IMR-90 (cell line): ENCODE measurements at regions not wholly inside any gene's neighbourhood (a gene's known extent, or its start where the extent isn't known, plus 50 kb on each side); places are given as distances from the start of the nearest gene placed in this dataset.

ENCODE experiments used
- ATAC-seq: fragments of 200-7000 bp; cut with Tn5 transposase; 2 replicates; pipeline ENCODE4 v1.9.1; 2020; ENCODE audit warnings: low read depth, mild to moderate bottlenecking, moderate library complexity
- BruUV-seq: library from RNA; stranded (reverse); fragments of 400-500 nt; replicated peaks from 2 replicates; lab custom pipeline; 2021; lab: Mats Ljungman, UMichigan
- CTCF ChIA-PET: fragments of 300-600 bp; formaldehyde crosslinking; extraction: SDS; loops from one replicate; lab custom pipeline; 2021; ENCODE audit warnings: antibody characterized with exemption; lab: Yijun Ruan, JAX
- POLR2A ChIA-PET: fragments of 300-600 bp; sonication (Branson Sonifier 250); formaldehyde crosslinking; loops from one replicate; lab custom pipeline; 2022; ENCODE audit warnings: antibody characterized with exemption; ENCODE audit not compliant: unreplicated experiment; lab: Charles Lee
- DNase-seq: peaks from one replicate; pipeline ENCODE4 v3.0.0; 2013
- H2AFZ ChIP-seq: replicated peaks from 2 replicates; pipeline ENCODE3; 2013; ENCODE audit warnings: low read length, mild to moderate bottlenecking; ENCODE audit not compliant: poor library complexity
- H2AK5ac ChIP-seq: 2 replicates; pipeline ENCODE4 v1.6.1; 2013; ENCODE audit warnings: low read depth, low read length, inconsistent platforms
- H2AK9ac ChIP-seq: replicated peaks from 2 replicates; pipeline ENCODE3; 2013; ENCODE audit warnings: mild to moderate bottlenecking, low read depth, low read length, moderate library complexity; ENCODE audit not compliant: poor library complexity
- H2BK120ac ChIP-seq: 2 replicates; pipeline ENCODE4 v1.6.1; 2013; ENCODE audit warnings: low read depth, low read length, inconsistent platforms
- H2BK15ac ChIP-seq: 3 replicates; pipeline ENCODE4 v1.6.1; 2013; ENCODE audit warnings: low read depth, low read length, inconsistent platforms
- H2BK20ac ChIP-seq: 2 replicates; pipeline ENCODE4 v1.6.1; 2013; ENCODE audit warnings: low read depth, mild to moderate bottlenecking, inconsistent platforms, low read length, moderate library complexity
- H2BK5ac ChIP-seq: 2 replicates; pipeline ENCODE4 v1.6.1; 2013; ENCODE audit warnings: mild to moderate bottlenecking, low read depth, low read length, inconsistent platforms; ENCODE audit not compliant: poor library complexity, severe bottlenecking
- H3K14ac ChIP-seq: replicated peaks from 2 replicates; pipeline ENCODE4 v1.6.1; 2013; ENCODE audit warnings: low read depth, low read length, inconsistent platforms
- H3K18ac ChIP-seq: 2 replicates; pipeline ENCODE4 v1.6.1; 2013; ENCODE audit warnings: low read depth, low read length, control low read depth
- H3K23ac ChIP-seq: 2 replicates; pipeline ENCODE4 v1.6.1; 2013; ENCODE audit warnings: low read depth, low read length, inconsistent platforms
- H3K27ac ChIP-seq: 2 replicates; pipeline ENCODE4 v1.5.1; 2013; ENCODE audit warnings: mild to moderate bottlenecking, control low read depth, low read length; ENCODE audit not compliant: insufficient read depth
- H3K27me3 ChIP-seq: 2 replicates; pipeline ENCODE4 v1.6.1; 2013; ENCODE audit warnings: low read length; ENCODE audit not compliant: control insufficient read depth, insufficient read depth
- H3K36me3 ChIP-seq: 2 replicates; pipeline ENCODE4 v1.6.1; 2013; ENCODE audit warnings: low read length, mixed read lengths; ENCODE audit not compliant: control insufficient read depth, insufficient read depth
- H3K4ac ChIP-seq: 2 replicates; pipeline ENCODE4 v1.6.1; 2013; ENCODE audit warnings: low read depth, low read length, inconsistent platforms
- H3K4me1 ChIP-seq: 2 replicates; pipeline ENCODE4 v1.6.1; 2013; ENCODE audit warnings: low read length, mixed read lengths; ENCODE audit not compliant: control insufficient read depth, insufficient read depth
- H3K4me2 ChIP-seq: 2 replicates; pipeline ENCODE4 v1.6.1; 2013; ENCODE audit warnings: low read depth, mild to moderate bottlenecking, control low read depth, low read length, moderate library complexity
- H3K4me3 ChIP-seq: 2 replicates; pipeline ENCODE4 v1.5.1; 2013; ENCODE audit warnings: low read depth, mild to moderate bottlenecking, control low read depth, low read length, moderate library complexity; ENCODE audit not compliant: insufficient read depth
- H3K56ac ChIP-seq: 2 replicates; pipeline ENCODE4 v1.6.1; 2013; ENCODE audit warnings: low read length, inconsistent platforms; ENCODE audit not compliant: insufficient read depth; ENCODE audit errors: extremely low read depth
- H3K79me1 ChIP-seq, 2 experiments: 2 replicates each; pipeline ENCODE4 v1.6.1; 2013; ENCODE audit warnings: low read length in 2 of 2, inconsistent platforms in 1 of 2, low read depth in 1 of 2
- H3K9ac ChIP-seq: 2 replicates; pipeline ENCODE4 v1.6.1; 2013; ENCODE audit warnings: low read depth, low read length, control low read depth
- H3K9me1 ChIP-seq: 2 replicates; pipeline ENCODE4 v1.6.1; 2013; ENCODE audit warnings: low read length, inconsistent platforms; ENCODE audit not compliant: insufficient read depth
- H3K9me3 ChIP-seq: 2 replicates; pipeline ENCODE4 v1.6.1; 2013; ENCODE audit warnings: low read length; ENCODE audit not compliant: control insufficient read depth, insufficient read depth
- H4K20me1 ChIP-seq: 2 replicates; pipeline ENCODE4 v1.6.1; 2013; ENCODE audit warnings: low read length, inconsistent platforms; ENCODE audit not compliant: insufficient read depth
- H4K5ac ChIP-seq: 2 replicates; pipeline ENCODE4 v1.6.1; 2013; ENCODE audit warnings: mild to moderate bottlenecking, low read depth, low read length, control low read depth
- H4K8ac ChIP-seq, 2 experiments: 2 replicates each; pipeline ENCODE4 v1.6.1; 2013; ENCODE audit warnings: low read depth in 2 of 2, low read length in 2 of 2, control low read depth in 1 of 2, inconsistent platforms in 1 of 2
- H4K91ac ChIP-seq: 2 replicates; pipeline ENCODE4 v1.6.1; 2013; ENCODE audit warnings: low read depth, low read length, inconsistent platforms; ENCODE audit not compliant: insufficient read depth
- CHD1 ChIP-seq: IDR thresholded peaks from 2 replicates; pipeline ENCODE4 v1.6.1; 2012; ENCODE audit warnings: low read depth, low read length, improper control_type of control experiment
- CTCF ChIP-seq: conservative IDR thresholded peaks from 2 replicates; pipeline ENCODE4 v1.5.1; 2012; ENCODE audit warnings: mild to moderate bottlenecking, low read depth, low read length, improper control_type of control experiment
- FOS ChIP-seq: fragments of 150-350 bp; IDR thresholded peaks from 2 replicates; pipeline ENCODE4 v1.6.1; 2016; ENCODE audit warnings: low read depth, low read length
- MAFK ChIP-seq: IDR thresholded peaks from 2 replicates; pipeline ENCODE4 v1.6.1; 2012; ENCODE audit warnings: low read depth, low read length, improper control_type of control experiment
- MAZ ChIP-seq: IDR thresholded peaks from 2 replicates; pipeline ENCODE4 v1.6.1; 2012; ENCODE audit warnings: low read depth, mild to moderate bottlenecking, low read length, improper control_type of control experiment, moderate library complexity, borderline replicate concordance
- MXI1 ChIP-seq: IDR thresholded peaks from 2 replicates; pipeline ENCODE4 v1.6.1; 2012; ENCODE audit warnings: low read depth, mild to moderate bottlenecking, low read length, moderate library complexity, borderline replicate concordance
- NFE2L2 ChIP-seq: fragments of 150-350 bp; IDR thresholded peaks from 2 replicates; pipeline ENCODE4 v1.6.1; 2016; ENCODE audit warnings: low read depth, mild to moderate bottlenecking, low read length
- POLR2A ChIP-seq: IDR thresholded peaks from 2 replicates; pipeline ENCODE4 v1.6.1; 2012; ENCODE audit warnings: mild to moderate bottlenecking, low read depth, low read length
- RAD21 ChIP-seq: IDR thresholded peaks from 2 replicates; pipeline ENCODE4 v1.6.1; 2012; ENCODE audit warnings: low read length, improper control_type of control experiment
- RCOR1 ChIP-seq: IDR thresholded peaks from 2 replicates; pipeline ENCODE4 v1.6.1; 2012; ENCODE audit warnings: mild to moderate bottlenecking, low read length, improper control_type of control experiment; ENCODE audit not compliant: insufficient replicate concordance
- RFX5 ChIP-seq: IDR thresholded peaks from 2 replicates; pipeline ENCODE4 v1.8.0; 2012; ENCODE audit warnings: low read depth, mild to moderate bottlenecking, low read length, moderate library complexity
- SMC3 ChIP-seq: fragments of 150-350 bp; IDR thresholded peaks from 2 replicates; pipeline ENCODE4 v1.6.1; 2016; ENCODE audit warnings: low read depth, mild to moderate bottlenecking, antibody characterized with exemption, low read length, moderate library complexity
- USF2 ChIP-seq: fragments of 150-350 bp; IDR thresholded peaks from 2 replicates; pipeline ENCODE4 v1.6.1; 2017; ENCODE audit warnings: mild to moderate bottlenecking, antibody characterized with exemption, low read length, low read depth
- WGBS, 2 experiments: methylation state at CpG; one replicate each; pipeline versions ENCODE4 v1.1.5 to v1.1.7; 2013; ENCODE audit warnings: missing lambda C conversion rate in 2 of 2; ENCODE audit not compliant: insufficient read length in 1 of 2; ENCODE audit errors: extremely low coverage in 2 of 2; 5-methylcytosine and 5-hydroxymethylcytosine counted together
- dilution Hi-C: fragments of 300-500 bp; cut with HindIII; formaldehyde crosslinking; loops from one replicate; pipeline ENCODE4 v1.14.3; 2018; ENCODE audit warnings: low sequenced_read_pairs; ENCODE audit not compliant: unreplicated experiment
- in situ Hi-C: fragments of 300-500 bp; cut with MboI; formaldehyde crosslinking; loops from 3 replicates; pipeline ENCODE4 v1.14.3; 2019; ENCODE audit warnings: low sequenced_read_pairs, inconsistent platforms, mixed read lengths
- intact Hi-C: fragments of 100-400 bp; cut with micrococcal nuclease; formaldehyde crosslinking; loops from 2 replicates; pipeline ENCODE4 v1.10.0; 2022

- intact Hi-C loops, result no loop called here
- dilution Hi-C loops, result no loop called here
These were observed 1058.3 kb upstream of the SLIT2 start for GRCh38 chr4:19193274-19193981.

More at GRCh38 chr4:19193274-19193981, 1058.3 kb upstream of the SLIT2 start:
- Histone ChIP-seq H2BK15ac (no peak overlapping the region), H3K4ac (no peak overlapping the region), H3K27ac (no peak overlapping the region), H2BK5ac (no peak overlapping the region), H2AK9ac (no peak overlapping the region), H3K4me1 (no peaks in the 10 kb centered on the region), H3K18ac (no peak overlapping the region), H3K9ac (no peak overlapping the region), H3K4me3 (no peak overlapping the region), H3K36me3 (no peaks in the 10 kb centered on the region), H4K20me1 (no peaks in the 10 kb centered on the region), H4K91ac (no peak overlapping the region), H3K79me1 (no peaks in the 10 kb centered on the region), H3K9me3 (no peaks in the 10 kb centered on the region), H3K14ac (no peak overlapping the region), H3K27me3 (no peaks in the 10 kb centered on the region), H2BK120ac (no peak overlapping the region), H3K23ac (no peak overlapping the region), H2AK5ac (no peak overlapping the region), H3K4me2 (no peak overlapping the region), H4K5ac (no peak overlapping the region), H3K56ac (no peak overlapping the region), H3K9me1 (no peaks in the 10 kb centered on the region), H4K8ac (no peak overlapping the region), H2BK20ac (no peak overlapping the region), H2AFZ (no peak overlapping the region)
- in situ Hi-C loops, result no loop called here
- no CpG with 5 or more reads among the region's 9 CpGs for WGBS, 2 experiments
- ChIA-PET POLR2A (no interaction called here), CTCF (interaction anchor here (0.6 kb wide), 1 partner anchor 217 kb away, joined by 3 read pairs; no protein-coding TSS in a partner anchor)
- BruUV-seq, result no TSS peak
- DNase-seq, result no peak
- ATAC-seq, result no peak
- TF ChIP-seq NFE2L2 (no peak), MAFK (no peak), RCOR1 (no peak), FOS (no peak), RAD21 (no peak), RFX5 (no peak), POLR2A (no peak), MXI1 (no peak), SMC3 (no peak), CTCF (no peak), MAZ (no peak), USF2 (no peak), CHD1 (no peak)
